IMR-90 (cell line): ENCODE measurements at regions not wholly inside any gene's neighbourhood (a gene's known extent, or its start where the extent isn't known, plus 50 kb on each side); places are given as distances from the start of the nearest gene placed in this dataset.

Source experiments
- ATAC-seq: fragments of 200-7000 bp; cut with Tn5 transposase; 2 replicates; pipeline ENCODE4 v1.9.1; 2020; ENCODE audit warnings: low read depth, mild to moderate bottlenecking, moderate library complexity
- BruUV-seq: library from RNA; stranded (reverse); fragments of 400-500 nt; replicated peaks from 2 replicates; lab custom pipeline; 2021; lab: Mats Ljungman, UMichigan
- CTCF ChIA-PET: fragments of 300-600 bp; formaldehyde crosslinking; extraction: SDS; loops from one replicate; lab custom pipeline; 2021; ENCODE audit warnings: antibody characterized with exemption; lab: Yijun Ruan, JAX
- POLR2A ChIA-PET: fragments of 300-600 bp; sonication (Branson Sonifier 250); formaldehyde crosslinking; loops from one replicate; lab custom pipeline; 2022; ENCODE audit warnings: antibody characterized with exemption; ENCODE audit not compliant: unreplicated experiment; lab: Charles Lee
- DNase-seq: peaks from one replicate; pipeline ENCODE4 v3.0.0; 2013
- H2AFZ ChIP-seq: replicated peaks from 2 replicates; pipeline ENCODE3; 2013; ENCODE audit warnings: low read length, mild to moderate bottlenecking; ENCODE audit not compliant: poor library complexity
- H2AK5ac ChIP-seq: 2 replicates; pipeline ENCODE4 v1.6.1; 2013; ENCODE audit warnings: low read depth, low read length, inconsistent platforms
- H2AK9ac ChIP-seq: replicated peaks from 2 replicates; pipeline ENCODE3; 2013; ENCODE audit warnings: mild to moderate bottlenecking, low read depth, low read length, moderate library complexity; ENCODE audit not compliant: poor library complexity
- H2BK120ac ChIP-seq: 2 replicates; pipeline ENCODE4 v1.6.1; 2013; ENCODE audit warnings: low read depth, low read length, inconsistent platforms
- H2BK15ac ChIP-seq: 3 replicates; pipeline ENCODE4 v1.6.1; 2013; ENCODE audit warnings: low read depth, low read length, inconsistent platforms
- H2BK20ac ChIP-seq: 2 replicates; pipeline ENCODE4 v1.6.1; 2013; ENCODE audit warnings: low read depth, mild to moderate bottlenecking, inconsistent platforms, low read length, moderate library complexity
- H2BK5ac ChIP-seq: 2 replicates; pipeline ENCODE4 v1.6.1; 2013; ENCODE audit warnings: mild to moderate bottlenecking, low read depth, low read length, inconsistent platforms; ENCODE audit not compliant: poor library complexity, severe bottlenecking
- H3K14ac ChIP-seq: replicated peaks from 2 replicates; pipeline ENCODE4 v1.6.1; 2013; ENCODE audit warnings: low read depth, low read length, inconsistent platforms
- H3K18ac ChIP-seq: 2 replicates; pipeline ENCODE4 v1.6.1; 2013; ENCODE audit warnings: low read depth, low read length, control low read depth
- H3K23ac ChIP-seq: 2 replicates; pipeline ENCODE4 v1.6.1; 2013; ENCODE audit warnings: low read depth, low read length, inconsistent platforms
- H3K27ac ChIP-seq: 2 replicates; pipeline ENCODE4 v1.5.1; 2013; ENCODE audit warnings: mild to moderate bottlenecking, control low read depth, low read length; ENCODE audit not compliant: insufficient read depth
- H3K27me3 ChIP-seq: 2 replicates; pipeline ENCODE4 v1.6.1; 2013; ENCODE audit warnings: low read length; ENCODE audit not compliant: control insufficient read depth, insufficient read depth
- H3K36me3 ChIP-seq: 2 replicates; pipeline ENCODE4 v1.6.1; 2013; ENCODE audit warnings: low read length, mixed read lengths; ENCODE audit not compliant: control insufficient read depth, insufficient read depth
- H3K4ac ChIP-seq: 2 replicates; pipeline ENCODE4 v1.6.1; 2013; ENCODE audit warnings: low read depth, low read length, inconsistent platforms
- H3K4me1 ChIP-seq: 2 replicates; pipeline ENCODE4 v1.6.1; 2013; ENCODE audit warnings: low read length, mixed read lengths; ENCODE audit not compliant: control insufficient read depth, insufficient read depth
- H3K4me2 ChIP-seq: 2 replicates; pipeline ENCODE4 v1.6.1; 2013; ENCODE audit warnings: low read depth, mild to moderate bottlenecking, control low read depth, low read length, moderate library complexity
- H3K4me3 ChIP-seq: 2 replicates; pipeline ENCODE4 v1.5.1; 2013; ENCODE audit warnings: low read depth, mild to moderate bottlenecking, control low read depth, low read length, moderate library complexity; ENCODE audit not compliant: insufficient read depth
- H3K56ac ChIP-seq: 2 replicates; pipeline ENCODE4 v1.6.1; 2013; ENCODE audit warnings: low read length, inconsistent platforms; ENCODE audit not compliant: insufficient read depth; ENCODE audit errors: extremely low read depth
- H3K79me1 ChIP-seq, 2 experiments: 2 replicates each; pipeline ENCODE4 v1.6.1; 2013; ENCODE audit warnings: low read length in 2 of 2, inconsistent platforms in 1 of 2, low read depth in 1 of 2
- H3K9ac ChIP-seq: 2 replicates; pipeline ENCODE4 v1.6.1; 2013; ENCODE audit warnings: low read depth, low read length, control low read depth
- H3K9me1 ChIP-seq: 2 replicates; pipeline ENCODE4 v1.6.1; 2013; ENCODE audit warnings: low read length, inconsistent platforms; ENCODE audit not compliant: insufficient read depth
- H3K9me3 ChIP-seq: 2 replicates; pipeline ENCODE4 v1.6.1; 2013; ENCODE audit warnings: low read length; ENCODE audit not compliant: control insufficient read depth, insufficient read depth
- H4K20me1 ChIP-seq: 2 replicates; pipeline ENCODE4 v1.6.1; 2013; ENCODE audit warnings: low read length, inconsistent platforms; ENCODE audit not compliant: insufficient read depth
- H4K5ac ChIP-seq: 2 replicates; pipeline ENCODE4 v1.6.1; 2013; ENCODE audit warnings: mild to moderate bottlenecking, low read depth, low read length, control low read depth
- H4K8ac ChIP-seq, 2 experiments: 2 replicates each; pipeline ENCODE4 v1.6.1; 2013; ENCODE audit warnings: low read depth in 2 of 2, low read length in 2 of 2, control low read depth in 1 of 2, inconsistent platforms in 1 of 2
- H4K91ac ChIP-seq: 2 replicates; pipeline ENCODE4 v1.6.1; 2013; ENCODE audit warnings: low read depth, low read length, inconsistent platforms; ENCODE audit not compliant: insufficient read depth
- BHLHE40 ChIP-seq: fragments of 150-350 bp; IDR thresholded peaks from 2 replicates; pipeline ENCODE4 v1.6.1; 2016; ENCODE audit warnings: mild to moderate bottlenecking, low read depth, low read length
- CEBPB ChIP-seq: IDR thresholded peaks from 2 replicates; pipeline ENCODE4 v1.6.1; 2012; ENCODE audit warnings: low read depth, low read length, improper control_type of control experiment
- CHD1 ChIP-seq: IDR thresholded peaks from 2 replicates; pipeline ENCODE4 v1.6.1; 2012; ENCODE audit warnings: low read depth, low read length, improper control_type of control experiment
- FOS ChIP-seq: fragments of 150-350 bp; IDR thresholded peaks from 2 replicates; pipeline ENCODE4 v1.6.1; 2016; ENCODE audit warnings: low read depth, low read length
- MAZ ChIP-seq: IDR thresholded peaks from 2 replicates; pipeline ENCODE4 v1.6.1; 2012; ENCODE audit warnings: low read depth, mild to moderate bottlenecking, low read length, improper control_type of control experiment, moderate library complexity, borderline replicate concordance
- MXI1 ChIP-seq: IDR thresholded peaks from 2 replicates; pipeline ENCODE4 v1.6.1; 2012; ENCODE audit warnings: low read depth, mild to moderate bottlenecking, low read length, moderate library complexity, borderline replicate concordance
- NFE2L2 ChIP-seq: fragments of 150-350 bp; IDR thresholded peaks from 2 replicates; pipeline ENCODE4 v1.6.1; 2016; ENCODE audit warnings: low read depth, mild to moderate bottlenecking, low read length
- POLR2A ChIP-seq: IDR thresholded peaks from 2 replicates; pipeline ENCODE4 v1.6.1; 2012; ENCODE audit warnings: mild to moderate bottlenecking, low read depth, low read length
- RAD21 ChIP-seq: IDR thresholded peaks from 2 replicates; pipeline ENCODE4 v1.6.1; 2012; ENCODE audit warnings: low read length, improper control_type of control experiment
- RCOR1 ChIP-seq: IDR thresholded peaks from 2 replicates; pipeline ENCODE4 v1.6.1; 2012; ENCODE audit warnings: mild to moderate bottlenecking, low read length, improper control_type of control experiment; ENCODE audit not compliant: insufficient replicate concordance
- RFX5 ChIP-seq: IDR thresholded peaks from 2 replicates; pipeline ENCODE4 v1.8.0; 2012; ENCODE audit warnings: low read depth, mild to moderate bottlenecking, low read length, moderate library complexity
- SMC3 ChIP-seq: fragments of 150-350 bp; IDR thresholded peaks from 2 replicates; pipeline ENCODE4 v1.6.1; 2016; ENCODE audit warnings: low read depth, mild to moderate bottlenecking, antibody characterized with exemption, low read length, moderate library complexity
- WGBS, 2 experiments: methylation state at CpG; one replicate each; pipeline versions ENCODE4 v1.1.5 to v1.1.7; 2013; ENCODE audit warnings: missing lambda C conversion rate in 2 of 2; ENCODE audit not compliant: insufficient read length in 1 of 2; ENCODE audit errors: extremely low coverage in 2 of 2; 5-methylcytosine and 5-hydroxymethylcytosine counted together
- dilution Hi-C: fragments of 300-500 bp; cut with HindIII; formaldehyde crosslinking; loops from one replicate; pipeline ENCODE4 v1.14.3; 2018; ENCODE audit warnings: low sequenced_read_pairs; ENCODE audit not compliant: unreplicated experiment
- in situ Hi-C: fragments of 300-500 bp; cut with MboI; formaldehyde crosslinking; loops from 3 replicates; pipeline ENCODE4 v1.14.3; 2019; ENCODE audit warnings: low sequenced_read_pairs, inconsistent platforms, mixed read lengths
- intact Hi-C: fragments of 100-400 bp; cut with micrococcal nuclease; formaldehyde crosslinking; loops from 2 replicates; pipeline ENCODE4 v1.10.0; 2022
- TF ChIP-seq, protein P1 (sequence below): fragments of 150-350 bp; IDR thresholded peaks from 2 replicates; pipeline ENCODE4 v1.6.1; 2017; ENCODE audit warnings: mild to moderate bottlenecking, antibody characterized with exemption, low read length, low read depth
- TF ChIP-seq, protein P2 (sequence below): conservative IDR thresholded peaks from 2 replicates; pipeline ENCODE4 v1.5.1; 2012; ENCODE audit warnings: mild to moderate bottlenecking, low read depth, low read length, improper control_type of control experiment
- TF ChIP-seq, protein P3 (sequence below): fragments of 150-350 bp; IDR thresholded peaks from 2 replicates; pipeline ENCODE4 v1.6.1; 2016; ENCODE audit warnings: low read depth, mild to moderate bottlenecking, low read length, moderate library complexity, borderline replicate concordance

DNA sequence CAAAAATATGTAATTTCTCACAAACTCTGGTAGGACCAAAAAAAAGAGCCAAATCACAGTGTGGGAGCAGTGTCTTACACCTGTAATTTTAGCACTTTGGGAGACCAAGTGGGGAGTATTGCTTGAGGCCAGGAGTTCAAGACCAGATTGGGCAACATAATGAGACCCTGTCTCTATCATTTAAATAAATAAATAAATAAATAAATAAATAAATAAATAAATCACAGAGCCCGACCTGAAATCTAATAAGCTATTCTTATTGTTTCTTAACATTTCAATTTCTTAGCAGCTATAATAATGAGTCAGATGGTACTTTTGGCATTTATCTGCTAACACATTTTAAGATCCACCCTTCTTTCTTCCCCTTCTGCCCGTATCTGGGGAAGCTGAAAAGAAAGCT is 1229.6 kb downstream of the SUCLG1 start:
- dilution Hi-C loops: no loop called here

More for the DNA sequence above, 1229.6 kb downstream of the SUCLG1 start:
- Histone ChIP-seq H3K9me3 (no peaks in the 10 kb centered on the region), H2BK20ac (no peak overlapping the region), H3K56ac (no peak overlapping the region), H3K4me3 (no peak overlapping the region), H3K23ac (no peak overlapping the region), H3K4ac (no peak overlapping the region), H2BK120ac (no peak overlapping the region), H4K91ac (no peak overlapping the region), H3K27me3 (no peaks in the 10 kb centered on the region), H3K36me3 (no peaks in the 10 kb centered on the region), H2BK5ac (no peak overlapping the region), H2AK5ac (no peak overlapping the region), H4K20me1 (no peaks in the 10 kb centered on the region), H3K18ac (no peak overlapping the region), H3K9me1 (no peaks in the 10 kb centered on the region), H4K8ac (no peak overlapping the region), H3K14ac (no peak overlapping the region), H3K79me1 (no peaks in the 10 kb centered on the region), H4K5ac (no peak overlapping the region), H3K4me1 (no peaks in the 10 kb centered on the region), H3K9ac (no peak overlapping the region), H3K4me2 (no peak overlapping the region), H2AK9ac (no peak overlapping the region), H2BK15ac (no peak overlapping the region), H3K27ac (no peak overlapping the region), H2AFZ (no peak overlapping the region)
- WGBS, 2 experiments: no CpG with 5 or more reads among the region's 2 CpGs
- ATAC-seq: no peak
- BruUV-seq: no TSS peak
- no peak for DNase-seq
- TF ChIP-seq, protein P1, sequence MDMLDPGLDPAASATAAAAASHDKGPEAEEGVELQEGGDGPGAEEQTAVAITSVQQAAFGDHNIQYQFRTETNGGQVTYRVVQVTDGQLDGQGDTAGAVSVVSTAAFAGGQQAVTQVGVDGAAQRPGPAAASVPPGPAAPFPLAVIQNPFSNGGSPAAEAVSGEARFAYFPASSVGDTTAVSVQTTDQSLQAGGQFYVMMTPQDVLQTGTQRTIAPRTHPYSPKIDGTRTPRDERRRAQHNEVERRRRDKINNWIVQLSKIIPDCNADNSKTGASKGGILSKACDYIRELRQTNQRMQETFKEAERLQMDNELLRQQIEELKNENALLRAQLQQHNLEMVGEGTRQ: no peak
- TF ChIP-seq BHLHE40: no peak
- no peak for TF ChIP-seq RAD21
- TF ChIP-seq NFE2L2: no peak
- TF ChIP-seq, protein P2, sequence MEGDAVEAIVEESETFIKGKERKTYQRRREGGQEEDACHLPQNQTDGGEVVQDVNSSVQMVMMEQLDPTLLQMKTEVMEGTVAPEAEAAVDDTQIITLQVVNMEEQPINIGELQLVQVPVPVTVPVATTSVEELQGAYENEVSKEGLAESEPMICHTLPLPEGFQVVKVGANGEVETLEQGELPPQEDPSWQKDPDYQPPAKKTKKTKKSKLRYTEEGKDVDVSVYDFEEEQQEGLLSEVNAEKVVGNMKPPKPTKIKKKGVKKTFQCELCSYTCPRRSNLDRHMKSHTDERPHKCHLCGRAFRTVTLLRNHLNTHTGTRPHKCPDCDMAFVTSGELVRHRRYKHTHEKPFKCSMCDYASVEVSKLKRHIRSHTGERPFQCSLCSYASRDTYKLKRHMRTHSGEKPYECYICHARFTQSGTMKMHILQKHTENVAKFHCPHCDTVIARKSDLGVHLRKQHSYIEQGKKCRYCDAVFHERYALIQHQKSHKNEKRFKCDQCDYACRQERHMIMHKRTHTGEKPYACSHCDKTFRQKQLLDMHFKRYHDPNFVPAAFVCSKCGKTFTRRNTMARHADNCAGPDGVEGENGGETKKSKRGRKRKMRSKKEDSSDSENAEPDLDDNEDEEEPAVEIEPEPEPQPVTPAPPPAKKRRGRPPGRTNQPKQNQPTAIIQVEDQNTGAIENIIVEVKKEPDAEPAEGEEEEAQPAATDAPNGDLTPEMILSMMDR: no peak
- TF ChIP-seq CEBPB: no peak
- TF ChIP-seq FOS: no peak
- TF ChIP-seq MAZ: no peak
- TF ChIP-seq POLR2A: no peak
- no peak for TF ChIP-seq RCOR1
- no peak for TF ChIP-seq MXI1
- no peak for TF ChIP-seq CHD1
- TF ChIP-seq RFX5: no peak
- TF ChIP-seq, protein P3, sequence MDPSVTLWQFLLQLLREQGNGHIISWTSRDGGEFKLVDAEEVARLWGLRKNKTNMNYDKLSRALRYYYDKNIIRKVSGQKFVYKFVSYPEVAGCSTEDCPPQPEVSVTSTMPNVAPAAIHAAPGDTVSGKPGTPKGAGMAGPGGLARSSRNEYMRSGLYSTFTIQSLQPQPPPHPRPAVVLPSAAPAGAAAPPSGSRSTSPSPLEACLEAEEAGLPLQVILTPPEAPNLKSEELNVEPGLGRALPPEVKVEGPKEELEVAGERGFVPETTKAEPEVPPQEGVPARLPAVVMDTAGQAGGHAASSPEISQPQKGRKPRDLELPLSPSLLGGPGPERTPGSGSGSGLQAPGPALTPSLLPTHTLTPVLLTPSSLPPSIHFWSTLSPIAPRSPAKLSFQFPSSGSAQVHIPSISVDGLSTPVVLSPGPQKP: no peak
- no peak for TF ChIP-seq SMC3
- in situ Hi-C loops: loop anchor here (25.0 kb wide), 1 partner anchor 92 kb away; no protein-coding TSS in a partner anchor
- ChIA-PET CTCF (interaction anchor here (0.6 kb wide), 2 partner anchors 41 to 1483 kb away, joined by 3 read pairs; no protein-coding TSS in a partner anchor), POLR2A (no interaction called here)
- intact Hi-C loops: no loop called here
